ENCODE measurements at regions not wholly inside any gene's neighbourhood (a gene's known extent, or its start where the extent isn't known, plus 50 kb on each side); places are given as distances from the start of the nearest gene placed in this dataset.

DNA sequence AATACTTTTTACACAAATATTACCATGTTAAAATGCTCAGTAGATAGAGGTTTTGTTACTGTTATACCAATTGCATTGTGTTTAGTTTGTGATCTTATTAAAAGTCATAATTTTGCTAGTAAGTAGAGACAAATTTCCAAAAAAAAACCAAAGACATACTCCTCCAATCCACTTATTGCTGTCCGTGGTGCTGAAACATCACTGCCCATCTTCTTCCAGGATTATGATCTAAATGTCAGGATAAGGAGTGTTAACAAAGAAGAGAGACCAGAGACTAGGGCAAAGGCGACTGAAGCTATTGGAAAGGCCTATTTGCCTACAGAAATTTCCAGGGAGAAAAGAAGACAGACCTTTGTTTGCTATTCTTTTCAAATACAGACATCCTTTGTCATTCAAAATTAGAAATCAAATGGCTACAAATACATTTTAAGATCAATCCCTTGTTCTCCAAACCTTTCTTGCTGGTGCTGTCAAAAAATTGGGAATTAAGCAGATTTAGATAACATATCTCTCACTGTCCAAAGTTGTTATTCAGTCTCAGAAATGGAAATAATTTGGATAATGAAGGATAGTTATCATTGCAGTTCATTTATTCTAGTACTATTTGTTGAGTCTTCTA lies 199.7 kb downstream of the C11orf91 start:
- no peak overlapping the region for H3K4me3 ChIP-seq (ENCODE audit: low read depth, low read length)
- in situ Hi-C loops (cut with HindIII; ENCODE audit: low sequenced_read_pairs), result no loop called here
- DNase-seq (ENCODE audit: low read depth, low spot score), result peak; percentile 63
- TF ChIP-seq, protein P1, sequence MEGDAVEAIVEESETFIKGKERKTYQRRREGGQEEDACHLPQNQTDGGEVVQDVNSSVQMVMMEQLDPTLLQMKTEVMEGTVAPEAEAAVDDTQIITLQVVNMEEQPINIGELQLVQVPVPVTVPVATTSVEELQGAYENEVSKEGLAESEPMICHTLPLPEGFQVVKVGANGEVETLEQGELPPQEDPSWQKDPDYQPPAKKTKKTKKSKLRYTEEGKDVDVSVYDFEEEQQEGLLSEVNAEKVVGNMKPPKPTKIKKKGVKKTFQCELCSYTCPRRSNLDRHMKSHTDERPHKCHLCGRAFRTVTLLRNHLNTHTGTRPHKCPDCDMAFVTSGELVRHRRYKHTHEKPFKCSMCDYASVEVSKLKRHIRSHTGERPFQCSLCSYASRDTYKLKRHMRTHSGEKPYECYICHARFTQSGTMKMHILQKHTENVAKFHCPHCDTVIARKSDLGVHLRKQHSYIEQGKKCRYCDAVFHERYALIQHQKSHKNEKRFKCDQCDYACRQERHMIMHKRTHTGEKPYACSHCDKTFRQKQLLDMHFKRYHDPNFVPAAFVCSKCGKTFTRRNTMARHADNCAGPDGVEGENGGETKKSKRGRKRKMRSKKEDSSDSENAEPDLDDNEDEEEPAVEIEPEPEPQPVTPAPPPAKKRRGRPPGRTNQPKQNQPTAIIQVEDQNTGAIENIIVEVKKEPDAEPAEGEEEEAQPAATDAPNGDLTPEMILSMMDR (IDR thresholded peaks at IDR 0.05; ENCODE audit: low read depth, low read length), result no peak

DNA sequence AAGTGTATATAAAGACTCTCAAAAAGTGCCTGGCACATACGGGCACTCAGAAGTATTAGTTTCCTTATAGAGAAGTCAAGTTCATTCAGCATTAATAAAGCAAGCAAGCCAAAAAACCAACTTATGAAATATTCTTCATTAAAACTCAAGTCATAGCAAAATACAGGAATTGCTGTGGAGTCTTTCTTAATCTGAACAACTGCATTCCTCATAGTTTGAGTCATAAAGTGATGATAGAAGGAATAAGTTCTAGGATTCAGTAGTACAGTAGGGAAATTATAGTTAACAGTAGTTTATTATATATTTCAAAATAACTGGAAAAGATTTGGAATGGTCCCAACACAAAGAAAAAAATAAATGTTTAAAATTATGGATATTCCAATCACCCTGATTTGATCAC lies 200.3 kb downstream of the C11orf91 start:
- in situ Hi-C loops (cut with HindIII; ENCODE audit: low sequenced_read_pairs), result no loop called here
- DNase-seq (ENCODE audit: low read depth, low spot score), result no peak
- no peak overlapping the region for H3K4me3 ChIP-seq (ENCODE audit: low read depth, low read length)
- TF ChIP-seq, protein P1 (IDR thresholded peaks at IDR 0.05; ENCODE audit: low read depth, low read length), result no peak

DNA sequence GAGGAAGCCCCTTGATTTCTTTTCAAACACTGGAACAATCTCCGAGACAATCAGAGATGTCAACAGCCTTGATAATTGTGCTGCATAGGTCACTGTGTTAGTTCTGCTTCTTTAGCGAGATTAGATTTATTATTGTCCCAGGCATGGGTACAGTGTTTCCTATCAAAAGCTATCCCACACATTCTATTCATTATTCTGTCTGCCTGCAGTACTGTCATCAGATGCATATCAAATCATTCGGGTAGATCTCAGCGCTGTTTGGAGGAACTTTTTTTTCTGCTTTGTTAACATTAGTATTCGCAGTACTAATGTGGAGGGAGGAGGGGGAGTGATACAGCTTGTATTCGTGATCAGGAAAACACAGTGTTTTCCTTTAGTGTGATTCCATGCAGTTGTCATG lies 208.0 kb downstream of the C11orf91 start:
- in situ Hi-C loops (cut with HindIII; ENCODE audit: low sequenced_read_pairs), result no loop called here
- no peak for DNase-seq (ENCODE audit: low read depth, low spot score)
- TF ChIP-seq, protein P1 (IDR thresholded peaks at IDR 0.05; ENCODE audit: low read depth, low read length), result no peak
- no peak overlapping the region for H3K4me3 ChIP-seq (ENCODE audit: low read depth, low read length)

DNA sequence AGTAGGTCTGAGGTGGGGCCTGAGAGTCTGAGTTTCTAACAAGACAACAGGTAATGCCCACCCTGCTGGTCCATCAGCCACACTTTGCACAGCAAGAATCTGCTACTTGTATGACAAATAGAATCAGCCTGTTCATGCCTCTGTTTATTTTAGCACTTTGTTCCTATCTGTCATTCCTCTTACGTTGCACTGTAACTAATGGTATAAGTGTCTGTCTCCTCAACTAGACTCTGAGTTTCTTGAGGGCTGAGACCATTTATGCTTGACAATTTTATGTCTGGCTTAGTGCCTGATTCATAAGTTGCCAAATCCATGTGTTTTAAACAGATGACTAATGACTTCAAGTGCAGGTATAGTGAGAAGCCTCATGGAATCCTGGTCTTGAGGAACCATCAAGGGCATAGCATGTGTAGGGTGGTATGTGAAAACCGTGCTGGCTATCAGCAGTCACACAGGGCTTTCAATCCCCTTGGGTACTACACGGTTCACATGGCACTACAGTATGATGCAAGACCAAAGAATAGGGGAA lies 209.7 kb downstream of the C11orf91 start:
- no peak for DNase-seq (ENCODE audit: low read depth, low spot score)
- TF ChIP-seq, protein P1 (IDR thresholded peaks at IDR 0.05; ENCODE audit: low read depth, low read length), result no peak
- in situ Hi-C loops (cut with HindIII; ENCODE audit: low sequenced_read_pairs), result no loop called here
- H3K4me3 ChIP-seq (ENCODE audit: low read depth, low read length), result no peak overlapping the region

DNA sequence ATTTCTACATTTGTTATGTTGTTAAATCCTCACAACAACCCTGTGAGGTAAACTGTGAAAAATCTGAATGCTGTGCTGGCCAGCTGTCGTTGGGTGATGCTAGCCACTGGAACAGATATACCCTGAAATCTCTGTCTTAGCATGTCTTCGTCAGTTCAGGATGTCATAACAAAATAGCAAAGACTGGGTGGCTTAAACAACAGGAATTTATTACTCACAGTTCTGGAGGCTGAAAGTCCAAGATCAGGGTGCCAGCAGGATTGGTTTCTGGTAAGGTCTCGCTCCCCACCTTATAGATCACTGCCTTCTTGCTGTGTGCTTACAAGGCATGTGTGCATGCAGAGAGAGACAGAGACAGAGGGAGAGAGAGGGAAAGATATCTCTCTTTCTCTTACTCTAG lies 211.7 kb downstream of the C11orf91 start:
- TF ChIP-seq, protein P1 (IDR thresholded peaks at IDR 0.05; ENCODE audit: low read depth, low read length), result no peak
- no peak for DNase-seq (ENCODE audit: low read depth, low spot score)
- in situ Hi-C loops (cut with HindIII; ENCODE audit: low sequenced_read_pairs), result no loop called here
- H3K4me3 ChIP-seq (ENCODE audit: low read depth, low read length), result no peak overlapping the region

DNA sequence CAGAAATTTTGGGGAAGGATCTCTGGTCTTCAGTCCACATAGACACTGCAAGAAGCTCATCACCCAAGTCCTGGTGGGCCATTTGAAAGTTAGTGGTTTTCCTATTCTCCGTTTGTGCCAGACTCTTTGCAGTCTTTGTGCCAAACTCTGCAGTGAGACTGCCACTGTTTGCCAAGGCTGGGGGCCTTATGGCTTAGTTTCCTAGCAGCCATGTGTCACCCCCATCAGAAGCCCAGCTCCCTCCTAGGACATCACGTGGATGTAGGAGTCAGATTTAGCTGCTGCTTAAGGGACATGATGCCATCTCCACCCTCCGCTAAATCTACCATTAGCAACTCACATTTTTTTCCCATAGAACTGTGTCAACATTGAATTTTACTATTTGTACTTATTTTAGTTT lies 220.0 kb downstream of the C11orf91 start:
- no peak overlapping the region for H3K4me3 ChIP-seq (ENCODE audit: low read depth, low read length)
- DNase-seq (ENCODE audit: low read depth, low spot score), result no peak
- in situ Hi-C loops (cut with HindIII; ENCODE audit: low sequenced_read_pairs), result no loop called here
- TF ChIP-seq, protein P1 (IDR thresholded peaks at IDR 0.05; ENCODE audit: low read depth, low read length), result no peak
